Non-pigmented ciliary epithelial cell (primary cell): ENCODE measurements at regions not wholly inside any gene's neighbourhood (a gene's known extent, or its start where the extent isn't known, plus 50 kb on each side); places are given as distances from the start of the nearest gene placed in this dataset.
"Not testable (repeated sequence)": the region's sequence is repeated elsewhere in the genome, so short reads cannot be mapped to it uniquely, and the experiment has no call there.

ENCODE experiments used
- DNase-seq: peaks from one replicate; pipeline ENCODE4 v3.0.0-alpha.2; 2010; ENCODE audit warnings: low read depth

DNA sequence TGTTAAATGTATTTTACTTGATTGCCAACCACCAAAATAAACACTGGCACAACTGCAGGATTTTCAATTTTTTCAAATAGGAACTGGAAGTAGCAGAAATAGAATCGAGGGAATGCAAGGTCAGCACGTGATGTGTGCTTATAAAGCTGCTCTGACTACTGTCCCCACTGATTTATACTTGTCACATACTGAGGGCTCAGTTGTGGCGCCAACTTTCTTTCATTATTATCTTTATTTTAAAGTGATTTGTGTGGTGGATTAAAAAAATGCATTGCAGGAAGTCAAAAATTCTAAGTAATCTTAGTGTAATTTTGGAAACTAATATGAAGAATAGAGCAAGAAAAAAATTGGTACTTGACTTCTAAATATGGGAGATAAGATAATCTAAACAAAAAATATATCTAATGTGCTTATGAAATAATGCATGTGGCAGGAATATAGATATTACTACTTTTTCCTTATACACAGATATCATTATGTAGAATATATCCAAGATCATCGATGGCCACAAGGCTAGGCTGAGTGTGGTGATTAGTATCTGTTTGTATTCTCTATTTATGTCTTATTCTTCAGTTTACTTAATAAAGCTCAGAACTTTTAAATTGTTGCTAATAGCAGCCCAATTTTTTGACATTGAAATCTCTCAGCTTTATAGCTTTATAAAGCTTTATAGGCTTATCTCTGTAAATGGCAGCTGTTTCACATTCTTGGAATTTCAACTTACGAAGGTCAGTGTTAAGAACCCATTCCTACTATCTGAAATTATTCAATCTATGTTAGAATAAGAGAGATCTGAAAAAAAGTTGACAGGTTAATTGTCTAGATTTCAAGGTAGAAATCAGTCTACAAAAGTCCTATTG lies 404.5 kb upstream of the ADAMTS5 start:
- DNase-seq: no peak

DNA sequence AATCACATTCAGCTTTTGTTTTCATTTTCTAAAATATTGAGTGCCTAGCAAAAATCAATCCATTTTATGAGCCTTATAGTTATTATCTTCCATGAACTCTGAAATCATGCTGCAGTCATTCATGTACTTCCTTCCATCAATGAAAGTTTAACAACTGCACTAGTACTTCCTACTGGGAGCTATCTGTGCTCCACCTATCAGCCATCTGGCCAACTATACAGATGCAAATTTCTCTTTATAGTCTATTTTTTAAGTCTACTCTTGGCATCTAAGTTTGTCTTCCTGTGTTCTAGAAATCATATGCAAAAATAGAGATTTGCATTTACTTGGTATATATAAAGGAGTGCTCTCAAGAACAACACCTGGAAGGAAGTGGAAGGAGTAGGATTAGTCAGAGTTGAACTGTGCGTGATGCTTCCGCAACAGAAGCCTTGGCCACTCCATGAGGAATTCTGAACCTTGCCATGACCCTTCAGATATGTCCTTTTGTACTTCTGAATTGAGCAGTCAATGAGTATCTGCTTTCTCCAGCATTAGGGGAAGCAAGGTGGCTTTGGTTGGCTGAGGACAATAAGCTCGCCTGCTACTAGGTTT lies 403.2 kb upstream of the ADAMTS5 start:
- DNase-seq: no peak

DNA sequence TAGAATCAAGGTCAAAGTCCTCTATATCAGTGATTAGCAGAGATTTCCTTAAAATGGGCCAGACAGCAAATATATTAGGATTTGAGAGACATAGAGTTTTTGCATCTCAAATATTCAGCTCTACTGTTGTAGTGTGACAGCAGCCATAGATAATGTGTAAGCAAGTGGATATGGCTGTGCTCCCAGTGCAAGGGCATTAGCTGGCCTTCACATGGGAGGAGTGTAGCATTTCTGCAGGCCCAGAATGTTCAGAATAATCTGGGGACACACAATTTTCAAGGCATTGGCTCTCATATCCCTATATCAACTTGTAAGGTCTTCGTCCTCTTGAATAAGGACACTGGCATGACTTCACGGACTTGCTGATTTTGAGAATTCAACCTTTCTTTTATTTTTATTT lies 402.3 kb upstream of the ADAMTS5 start:
- DNase-seq: no peak

DNA sequence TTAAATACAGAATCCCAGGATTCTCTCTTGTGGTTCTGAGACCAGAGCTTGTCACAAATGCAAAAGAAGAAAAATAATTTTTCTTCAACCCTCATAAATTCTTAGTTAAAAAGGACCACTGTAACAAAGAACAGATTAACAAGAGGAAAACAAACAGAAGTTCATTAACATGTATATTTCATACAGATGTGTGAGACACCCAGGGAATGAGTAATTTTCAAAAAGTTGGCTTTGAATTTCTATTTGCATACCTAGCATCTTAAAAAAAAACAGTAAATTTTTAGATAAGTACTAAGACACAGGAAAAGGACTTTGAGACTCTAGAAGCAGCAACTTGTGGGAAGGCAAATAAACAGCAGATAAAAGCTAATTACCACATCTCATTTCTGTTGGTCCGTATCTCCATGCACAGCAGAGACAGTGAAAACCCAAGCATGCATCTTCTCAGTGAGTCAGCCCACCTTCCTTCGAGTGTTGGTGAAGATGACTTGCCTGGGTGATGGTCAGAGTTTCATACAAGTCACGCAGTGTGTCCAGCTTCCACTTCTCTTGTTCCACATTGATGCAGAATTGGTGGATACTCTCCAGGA lies 399.9 kb upstream of the ADAMTS5 start:
- no peak for DNase-seq

DNA sequence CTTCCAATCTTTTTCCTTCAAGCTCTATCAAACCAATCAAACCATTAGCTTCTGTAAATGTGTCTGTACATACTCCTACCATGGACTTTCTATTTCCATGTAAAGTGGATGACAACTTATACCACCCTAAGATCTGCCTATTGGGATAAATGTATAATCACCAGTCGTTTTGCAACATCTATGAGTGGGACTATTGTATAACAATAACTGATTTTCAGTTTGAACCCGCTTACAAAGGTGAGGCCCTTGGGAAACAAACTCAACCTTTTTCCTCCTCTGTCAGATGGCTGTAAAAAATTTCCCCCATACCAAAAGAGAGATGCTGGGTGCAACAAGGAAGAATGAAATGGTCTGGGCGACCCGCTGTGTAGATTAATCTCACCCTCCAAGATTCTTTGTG lies 399.1 kb upstream of the ADAMTS5 start:
- no peak for DNase-seq

DNA sequence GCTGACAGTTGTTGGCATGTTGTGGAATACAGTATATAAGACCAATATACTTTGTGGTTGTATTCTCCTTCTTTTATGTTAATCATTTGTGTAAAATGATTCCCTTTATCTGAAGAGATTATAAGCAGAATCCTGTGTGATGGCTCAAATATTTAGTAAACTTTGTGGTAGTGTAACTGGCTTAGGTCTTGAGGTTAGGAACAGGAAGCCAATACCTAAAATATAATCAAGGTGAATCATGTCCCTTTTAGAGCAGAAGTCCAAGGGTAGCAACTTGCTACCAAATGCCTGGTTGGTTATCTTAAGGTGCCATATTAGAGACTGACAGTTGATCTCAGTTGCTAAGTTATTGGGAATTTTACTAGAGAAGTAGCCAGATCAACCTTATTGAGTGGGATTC lies 398.5 kb upstream of the ADAMTS5 start:
- peak; percentile 18 for DNase-seq

DNA sequence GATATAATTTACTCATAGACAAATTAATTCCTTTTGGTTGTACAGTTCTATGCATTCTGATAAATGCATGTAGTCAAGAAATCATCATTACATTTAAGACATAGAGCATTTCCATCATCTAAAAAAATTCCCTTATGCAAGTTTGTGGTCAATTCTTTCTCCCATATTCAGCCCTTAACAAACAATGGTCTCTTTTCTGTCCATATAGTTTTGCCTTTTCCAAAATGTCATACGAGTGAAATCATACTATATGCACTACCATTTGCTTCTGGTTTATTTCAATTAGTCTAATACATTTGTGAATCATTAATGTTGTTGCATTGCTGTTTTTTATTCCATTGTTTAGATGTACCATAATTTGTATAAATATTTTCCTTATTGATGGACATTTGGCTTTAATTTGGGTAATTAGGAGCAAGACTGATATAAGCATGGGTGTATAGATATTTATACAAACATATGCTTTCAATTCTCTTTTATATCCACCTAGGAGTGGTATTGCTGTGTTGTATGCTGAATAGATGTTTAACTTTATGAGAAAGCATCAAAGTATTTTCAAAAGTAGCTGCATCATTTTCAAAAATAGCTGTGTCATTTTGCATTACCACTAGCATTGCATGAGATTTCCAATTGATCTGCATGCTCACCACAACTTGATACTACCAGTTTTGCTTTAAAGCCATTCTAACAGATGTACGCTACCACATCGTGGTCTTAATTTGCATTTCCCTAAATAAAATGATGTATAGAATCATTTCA lies 397.0 kb upstream of the ADAMTS5 start:
- no peak for DNase-seq

DNA sequence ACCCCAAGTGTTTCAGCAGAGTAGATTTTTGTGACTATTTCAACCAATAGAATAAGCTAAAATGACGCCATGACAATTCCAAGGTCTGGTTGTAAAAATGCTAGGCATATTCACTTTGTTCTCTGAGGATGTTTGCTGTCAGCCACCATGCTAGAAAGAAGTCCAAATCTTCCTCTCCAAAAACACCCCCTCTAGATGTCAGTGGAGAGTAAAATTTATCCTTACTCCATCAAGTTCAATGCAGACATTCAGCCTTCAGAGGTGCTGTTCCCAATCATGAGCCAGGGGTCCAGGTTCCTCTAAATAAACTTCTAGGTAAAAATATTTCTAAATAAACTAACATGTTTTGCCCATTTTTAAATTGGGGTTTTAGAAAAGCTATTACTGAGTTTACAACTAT lies 395.4 kb upstream of the ADAMTS5 start:
- no peak for DNase-seq

DNA sequence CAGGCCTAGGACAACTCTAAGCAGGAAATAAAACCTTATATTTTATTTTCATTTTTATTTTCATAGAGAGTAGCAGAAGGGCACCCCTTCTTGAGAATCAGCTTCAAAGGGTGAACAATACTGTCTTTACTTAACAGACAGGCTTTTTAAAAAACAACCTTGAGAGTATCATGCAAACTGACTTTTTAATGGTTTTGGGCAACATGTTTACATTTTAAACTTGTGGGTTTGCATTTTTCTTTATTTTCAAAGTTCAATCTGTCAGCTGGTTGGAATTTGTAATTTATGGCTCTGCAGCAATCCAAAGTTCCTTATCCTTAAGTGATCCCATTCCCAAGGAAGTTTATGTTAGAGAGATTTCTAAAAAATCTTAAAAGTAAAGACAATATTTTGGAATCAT lies 392.3 kb upstream of the ADAMTS5 start:
- DNase-seq: no peak

DNA sequence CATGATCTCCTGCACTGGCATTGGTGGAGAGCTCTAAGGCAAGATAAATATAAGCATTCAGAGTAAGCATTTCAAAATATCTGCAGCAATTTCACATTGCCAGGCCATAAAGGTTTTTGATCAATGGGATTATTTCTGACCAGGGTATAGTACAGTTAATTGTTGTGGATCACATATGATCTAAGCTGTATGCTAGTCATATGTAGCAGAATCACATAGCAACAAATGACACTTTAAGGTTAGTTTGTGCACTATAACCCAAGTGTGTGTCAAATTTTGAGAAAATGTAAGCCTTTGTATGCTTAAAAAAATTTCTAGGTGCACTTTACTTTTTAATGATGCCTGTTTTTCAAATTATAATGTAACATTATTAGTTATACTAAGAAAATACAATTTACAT lies 386.0 kb upstream of the ADAMTS5 start:
- no peak for DNase-seq

DNA sequence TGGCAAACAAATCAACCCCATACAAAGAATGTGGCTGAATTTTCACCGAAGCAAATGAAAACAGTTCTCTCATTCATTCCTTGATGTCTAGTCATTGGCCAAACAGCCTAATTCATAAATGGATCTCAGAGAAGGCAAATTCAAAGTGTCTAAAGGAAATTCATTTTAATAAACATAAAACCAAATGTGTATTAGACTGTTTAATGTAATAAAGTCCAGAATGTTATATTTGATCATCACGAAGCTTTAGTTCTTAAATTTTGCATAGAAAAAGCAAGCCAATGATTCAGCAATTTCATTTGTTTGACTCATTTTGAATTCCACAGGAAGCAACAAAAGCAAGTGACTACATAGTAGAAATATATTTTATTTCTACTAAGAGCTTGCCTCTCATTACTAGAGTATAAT lies 379.2 kb upstream of the ADAMTS5 start:
- DNase-seq: peak; percentile 26

DNA sequence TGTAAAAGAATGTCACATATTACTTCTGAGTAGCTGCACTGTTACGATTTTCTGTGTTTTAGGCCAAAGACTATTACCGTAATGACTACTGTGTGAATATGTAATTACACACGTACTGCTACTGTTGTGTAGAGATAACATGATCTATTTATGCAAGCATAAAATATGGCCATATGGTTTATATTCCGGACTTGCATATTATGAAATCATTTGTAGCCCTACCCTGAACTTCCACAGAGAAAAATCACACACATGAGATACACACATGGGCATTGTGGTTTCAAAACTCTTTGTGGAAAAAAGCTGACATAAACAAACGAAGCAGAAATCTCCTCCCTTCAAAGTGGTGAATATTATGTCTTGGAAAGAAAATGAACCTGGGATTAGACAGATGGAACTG lies 373.0 kb upstream of the ADAMTS5 start:
- DNase-seq: no peak

DNA sequence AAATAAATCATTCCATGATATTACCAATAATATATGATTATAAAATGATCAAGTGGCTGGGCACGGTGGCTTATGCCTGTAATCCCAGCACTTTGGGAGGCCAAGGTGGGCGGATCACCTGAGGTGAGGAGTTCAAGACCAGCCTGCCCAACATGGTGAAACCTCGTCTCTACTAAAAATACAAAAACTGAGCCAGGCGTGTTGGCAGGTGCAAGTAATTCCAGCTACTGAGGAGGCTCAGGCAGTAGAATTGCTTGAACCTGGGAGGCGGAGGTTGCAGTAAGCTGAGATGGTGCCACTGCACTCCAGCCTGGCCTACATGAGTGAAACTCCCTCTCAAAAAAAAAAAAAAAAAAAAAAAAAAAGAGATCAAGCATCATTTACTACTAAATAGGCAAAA lies 371.1 kb upstream of the ADAMTS5 start:
- not testable (repeated sequence) for DNase-seq

DNA sequence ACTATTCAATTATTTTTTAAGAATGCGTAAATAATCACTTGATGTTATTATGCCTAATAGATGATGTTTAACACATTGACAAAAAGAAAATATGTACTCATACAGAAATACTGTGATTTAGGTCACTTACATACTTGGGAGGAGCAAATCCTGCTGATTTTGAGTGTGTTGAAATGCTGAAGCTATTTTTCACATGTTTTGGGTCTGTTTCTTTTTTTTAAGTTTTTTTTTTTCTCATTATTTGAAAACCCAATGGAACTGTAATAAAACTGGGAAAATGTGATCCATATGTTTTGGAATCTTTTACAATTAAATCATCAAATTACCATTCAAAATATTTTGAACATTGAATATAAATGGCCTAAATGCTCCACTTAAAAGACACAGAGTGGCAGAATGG lies 366.2 kb upstream of the ADAMTS5 start:
- no peak for DNase-seq

DNA sequence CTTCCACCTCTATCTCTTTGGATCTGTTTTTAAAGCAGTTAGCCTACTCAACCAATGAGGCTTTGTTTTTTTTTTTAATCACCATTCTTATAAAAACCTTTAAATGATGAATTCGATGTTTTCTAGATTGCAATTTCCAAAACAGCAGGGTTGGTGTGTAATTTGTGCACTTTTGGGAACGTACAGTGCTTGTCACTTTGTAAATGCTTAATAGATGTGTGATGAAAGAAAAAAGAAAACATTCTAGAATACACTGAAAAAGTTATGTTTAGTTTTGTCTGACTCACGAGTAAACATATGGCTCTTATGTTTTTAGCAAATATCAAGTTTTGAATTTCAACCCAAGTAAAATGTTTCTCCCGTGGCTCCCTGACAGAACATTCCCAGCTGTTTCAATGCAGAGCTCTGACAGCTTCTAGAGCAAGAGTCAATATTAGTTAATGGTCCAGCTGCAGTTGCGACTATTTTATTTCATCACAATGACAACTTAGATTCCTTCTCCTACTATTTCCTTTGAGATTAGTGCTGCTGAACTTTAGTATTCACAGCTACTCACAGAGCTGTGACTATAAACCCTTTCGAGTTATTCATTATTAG lies 362.5 kb upstream of the ADAMTS5 start:
- DNase-seq: no peak

DNA sequence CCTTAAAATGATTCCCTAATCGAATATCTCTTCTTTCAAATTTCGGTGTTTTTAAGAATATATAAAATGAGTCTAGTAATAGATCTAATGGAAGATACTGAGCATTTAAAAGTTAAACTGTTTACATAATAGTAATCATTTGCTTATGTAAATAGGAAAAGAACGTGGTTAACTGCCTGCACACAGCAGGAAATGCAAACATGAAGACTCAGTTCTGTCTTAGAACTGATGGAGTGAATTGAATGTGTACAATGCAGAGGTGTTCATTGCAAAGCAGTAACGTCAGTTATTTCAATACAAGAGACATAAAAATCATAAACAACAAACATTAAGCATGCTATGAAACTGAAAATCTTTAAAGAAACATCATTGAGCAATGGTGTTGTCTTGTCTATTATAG lies 359.4 kb upstream of the ADAMTS5 start:
- no peak for DNase-seq

DNA sequence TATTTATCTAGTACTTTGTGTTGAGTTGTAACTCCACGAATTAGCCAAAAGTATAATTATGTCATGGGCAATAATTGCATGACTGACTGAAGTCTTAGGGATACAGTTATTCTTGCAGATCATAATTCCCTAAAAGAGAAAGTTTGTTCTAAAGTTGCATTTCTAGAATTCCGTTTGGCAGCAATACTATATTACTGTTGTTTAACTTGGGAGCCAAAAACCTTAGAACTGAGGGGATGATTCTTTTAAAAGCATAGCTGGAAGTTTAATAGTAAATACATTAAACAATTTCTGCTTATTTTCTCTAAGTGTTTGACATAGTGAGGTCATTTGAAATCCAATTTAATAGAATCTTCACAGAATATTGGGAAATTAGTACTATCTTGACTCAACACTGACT lies 356.4 kb upstream of the ADAMTS5 start:
- no peak for DNase-seq

DNA sequence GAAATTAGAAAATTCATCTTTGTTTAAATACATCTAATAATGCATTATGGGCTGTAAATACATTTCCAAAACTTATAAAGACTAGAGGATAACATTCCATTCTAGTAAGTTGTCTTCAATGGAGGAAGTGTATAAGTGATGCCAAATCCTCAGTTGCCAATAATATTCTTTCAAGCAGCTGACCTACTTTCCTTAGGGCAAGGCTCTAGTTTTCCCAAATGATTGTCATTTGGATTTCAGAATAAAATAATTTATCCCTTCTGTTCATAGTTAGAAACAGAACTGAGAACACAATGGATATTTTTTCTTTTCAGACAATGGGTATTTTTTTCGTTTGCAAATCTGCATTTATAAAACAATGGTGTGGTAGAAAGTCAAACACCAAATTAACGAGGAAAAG lies 354.9 kb upstream of the ADAMTS5 start:
- DNase-seq: no peak

DNA sequence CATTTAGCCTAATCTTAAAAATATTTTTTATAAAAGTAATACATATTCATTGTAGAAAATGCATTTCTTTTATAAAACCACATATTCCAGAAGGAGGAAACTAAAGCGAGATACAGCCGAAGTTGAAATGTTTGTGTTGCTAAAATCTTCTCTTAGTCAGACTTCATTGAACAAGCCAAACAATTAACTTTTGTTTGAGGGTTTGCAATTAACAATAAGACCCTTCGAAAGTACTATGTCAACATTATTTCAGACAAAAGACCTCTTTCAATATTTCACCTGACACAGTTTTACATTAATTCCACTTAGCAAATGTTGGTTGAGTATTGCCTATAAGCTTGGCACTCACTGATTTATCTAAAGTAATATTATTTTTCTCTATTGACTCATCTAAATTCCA lies 354.0 kb upstream of the ADAMTS5 start:
- no peak for DNase-seq

DNA sequence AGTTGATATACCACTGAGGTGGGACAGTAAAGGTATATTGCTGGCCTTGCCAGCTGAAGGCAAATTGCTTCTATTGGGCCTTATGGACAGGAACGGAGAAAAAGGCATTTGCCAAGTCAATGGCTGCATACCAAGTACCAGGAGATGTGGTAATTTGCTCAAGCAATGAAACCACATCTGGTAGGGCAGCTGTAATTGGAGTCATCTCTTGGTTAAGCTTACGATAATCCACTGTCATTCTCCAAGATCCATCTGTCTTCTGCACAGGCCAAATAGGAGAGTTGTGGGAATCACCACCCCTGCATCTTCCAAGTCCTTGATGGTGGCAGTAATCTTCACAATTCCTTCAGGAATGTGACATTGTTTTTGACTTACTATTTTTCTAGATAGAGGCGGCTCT lies 350.7 kb upstream of the ADAMTS5 start:
- DNase-seq: not testable (repeated sequence)

DNA sequence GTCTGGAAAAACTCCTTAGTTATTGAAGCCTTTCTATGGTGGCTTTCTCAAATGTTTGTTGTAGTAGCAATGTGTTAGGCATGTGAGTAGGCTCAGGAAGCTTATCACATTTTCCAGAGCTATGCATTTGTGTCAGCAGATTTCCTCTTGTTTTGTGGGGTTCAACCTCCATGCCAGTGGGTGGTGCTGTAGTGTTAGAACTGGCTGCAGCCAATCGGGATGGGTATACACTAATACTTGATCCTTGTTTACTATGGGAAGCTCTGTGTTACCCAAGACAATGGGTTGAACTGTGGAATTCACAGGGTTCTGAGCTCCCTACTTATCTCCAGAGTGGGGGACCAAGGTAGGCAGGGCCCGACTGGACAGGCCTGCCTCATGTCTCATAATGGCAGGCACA lies 348.5 kb upstream of the ADAMTS5 start:
- no peak for DNase-seq

DNA sequence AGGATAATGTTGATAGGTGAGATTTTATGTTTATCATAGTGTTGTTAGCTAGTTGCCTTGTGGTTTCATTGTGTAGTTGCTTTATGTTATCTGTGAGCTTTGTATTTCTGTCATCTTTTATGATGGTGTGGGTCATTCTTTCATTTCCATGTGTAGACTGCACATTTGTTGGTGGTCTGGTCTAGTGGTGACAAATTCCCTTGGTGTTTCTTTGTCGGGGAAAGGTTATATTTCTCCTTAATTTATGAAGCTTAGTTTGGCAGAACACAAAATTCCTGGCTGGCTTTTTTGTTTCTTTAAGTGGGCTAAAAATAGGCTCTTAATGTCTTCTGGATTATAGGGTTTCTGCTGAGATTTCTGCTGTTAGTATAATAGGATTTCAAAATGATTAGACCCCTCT lies 347.2 kb upstream of the ADAMTS5 start:
- DNase-seq: no peak
